HG03108 (cell line): ENCODE measurements at regions not wholly inside any gene's neighbourhood (a gene's known extent, or its start where the extent isn't known, plus 50 kb on each side); places are given as distances from the start of the nearest gene placed in this dataset.
"Not testable (repeated sequence)": the region's sequence is repeated elsewhere in the genome, so short reads cannot be mapped to it uniquely, and the experiment has no call there.

ENCODE experiments used
- ATAC-seq: cut with Tn5 transposase; IDR thresholded peaks from one replicate; pipeline ENCODE4 v1.9.1; 2021; ENCODE audit warnings: moderate library complexity; ENCODE audit not compliant: unreplicated experiment

- ATAC-seq: no peak
Observed at GRCh38 chr6:114844359-114844758, 501.5 kb upstream of the HS3ST5 start.

DNA sequence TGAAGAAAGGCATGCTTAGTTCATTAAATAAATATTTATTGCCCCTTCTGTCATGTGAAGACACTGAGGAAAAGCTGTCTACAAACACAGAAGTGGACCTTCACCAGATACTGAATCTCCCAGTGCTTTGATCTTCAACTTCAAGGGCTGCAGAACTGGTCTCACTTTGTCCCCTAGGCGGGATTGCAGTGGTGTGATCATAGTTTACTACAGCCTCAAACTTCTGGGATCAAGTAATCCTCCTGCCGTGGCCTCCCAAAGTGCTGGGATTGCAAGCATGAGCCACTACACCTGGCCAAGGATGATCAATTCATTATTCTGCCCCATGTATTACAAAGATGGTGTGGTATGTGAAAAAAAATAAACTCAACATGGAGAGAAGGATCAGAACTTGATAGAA, 496.2 kb upstream of the HS3ST5 start:
- ATAC-seq: no peak

DNA sequence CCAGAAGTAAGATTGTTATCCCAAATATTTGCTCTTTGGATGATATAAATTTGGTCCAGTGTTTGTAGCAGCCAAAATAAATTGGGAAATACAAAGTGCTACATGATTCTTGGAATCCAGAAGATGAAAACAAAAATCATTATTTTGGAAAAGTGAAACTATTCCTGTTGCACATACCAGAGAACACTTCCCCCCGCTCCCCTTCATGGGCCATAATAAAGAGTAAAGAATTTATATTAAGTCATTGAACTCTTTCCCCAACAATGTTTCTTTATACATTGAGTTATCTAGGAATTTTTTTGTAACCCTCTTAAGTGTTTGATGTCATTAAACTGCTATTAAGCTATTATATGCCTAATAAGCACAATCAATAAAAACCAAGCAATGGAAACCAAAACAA, 490.4 kb upstream of the HS3ST5 start:
- ATAC-seq: no peak

DNA sequence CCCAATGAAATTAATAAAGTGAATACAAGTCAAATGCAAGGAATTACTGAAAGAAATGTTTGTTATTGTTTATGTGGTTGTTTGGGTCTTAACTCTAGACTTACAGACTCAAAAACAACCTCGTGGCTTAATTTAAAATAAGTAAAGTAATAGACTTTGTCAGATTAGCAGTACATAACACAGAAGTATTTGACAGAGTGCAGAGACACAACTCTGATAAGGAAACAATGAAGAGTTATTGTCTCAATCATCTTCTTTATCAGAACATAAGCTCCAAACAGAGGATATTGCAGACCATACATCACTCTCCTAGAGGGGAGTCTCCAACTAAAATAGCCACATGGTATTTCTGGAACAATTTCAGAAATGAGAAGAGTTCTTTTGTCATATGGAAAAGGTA, 487.7 kb upstream of the HS3ST5 start:
- no peak for ATAC-seq

- ATAC-seq: no peak
Observed at GRCh38 chr6:114827135-114827534, 484.3 kb upstream of the HS3ST5 start.

DNA sequence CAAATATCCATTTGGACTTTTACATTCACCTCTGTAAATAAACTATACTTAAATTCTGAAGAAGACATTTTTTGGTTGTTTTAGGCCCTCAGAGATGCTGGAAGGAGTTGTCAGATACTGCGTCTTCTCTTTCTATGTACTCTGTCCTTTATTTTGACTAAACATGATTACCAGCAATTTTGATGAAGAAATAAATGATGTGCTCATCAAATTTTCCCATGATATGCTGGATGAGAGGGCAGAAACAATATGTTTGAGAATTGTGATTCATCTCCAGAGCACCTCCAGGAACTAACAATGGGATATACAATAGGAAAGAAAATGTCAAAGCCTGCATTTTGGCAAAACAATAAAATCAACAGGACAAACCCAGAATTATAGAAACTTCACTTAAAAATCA, 481.6 kb upstream of the HS3ST5 start:
- no peak for ATAC-seq

GRCh38 chr6:114816678-114817077, 473.9 kb upstream of the HS3ST5 start:
- ATAC-seq: no peak

- ATAC-seq: no peak
Observed at GRCh38 chr6:114810468-114810867, 467.6 kb upstream of the HS3ST5 start.

DNA sequence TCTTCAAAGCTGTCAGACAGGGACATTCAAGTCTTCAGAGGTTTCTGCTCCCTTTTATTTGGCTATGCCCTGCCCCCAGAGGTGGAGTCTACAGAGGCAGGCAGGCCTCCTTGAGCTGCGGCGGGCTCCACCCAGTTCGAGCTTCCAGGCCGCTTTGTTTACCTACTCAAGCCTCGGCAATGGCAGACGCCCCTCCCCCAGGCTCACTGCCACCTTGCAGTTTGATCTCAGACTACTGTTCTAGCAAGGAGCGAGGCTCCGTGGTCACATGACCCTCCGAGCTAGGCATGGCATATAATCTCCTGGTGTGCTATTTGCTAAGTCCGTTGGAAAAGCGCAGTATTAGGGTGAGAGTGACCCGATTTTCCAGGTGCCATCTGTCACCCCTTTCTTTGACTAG, 462.6 kb upstream of the HS3ST5 start:
- not testable (repeated sequence) for ATAC-seq

- no peak for ATAC-seq
Observed at GRCh38 chr6:114796576-114796975, 453.8 kb upstream of the HS3ST5 start.

GRCh38 chr6:114793428-114793827, 450.6 kb upstream of the HS3ST5 start:
- ATAC-seq: no peak

GRCh38 chr6:114785235-114786127, 442.7 kb upstream of the HS3ST5 start:
- no peak for ATAC-seq

GRCh38 chr6:114783783-114784182, 441.0 kb upstream of the HS3ST5 start:
- no peak for ATAC-seq

- no peak for ATAC-seq
Observed at GRCh38 chr6:114783083-114783482, 440.3 kb upstream of the HS3ST5 start.

- ATAC-seq: no peak
Observed at GRCh38 chr6:114764866-114765265, 422.0 kb upstream of the HS3ST5 start.

- ATAC-seq: no peak
Observed at GRCh38 chr6:114762145-114762544, 419.3 kb upstream of the HS3ST5 start.

DNA sequence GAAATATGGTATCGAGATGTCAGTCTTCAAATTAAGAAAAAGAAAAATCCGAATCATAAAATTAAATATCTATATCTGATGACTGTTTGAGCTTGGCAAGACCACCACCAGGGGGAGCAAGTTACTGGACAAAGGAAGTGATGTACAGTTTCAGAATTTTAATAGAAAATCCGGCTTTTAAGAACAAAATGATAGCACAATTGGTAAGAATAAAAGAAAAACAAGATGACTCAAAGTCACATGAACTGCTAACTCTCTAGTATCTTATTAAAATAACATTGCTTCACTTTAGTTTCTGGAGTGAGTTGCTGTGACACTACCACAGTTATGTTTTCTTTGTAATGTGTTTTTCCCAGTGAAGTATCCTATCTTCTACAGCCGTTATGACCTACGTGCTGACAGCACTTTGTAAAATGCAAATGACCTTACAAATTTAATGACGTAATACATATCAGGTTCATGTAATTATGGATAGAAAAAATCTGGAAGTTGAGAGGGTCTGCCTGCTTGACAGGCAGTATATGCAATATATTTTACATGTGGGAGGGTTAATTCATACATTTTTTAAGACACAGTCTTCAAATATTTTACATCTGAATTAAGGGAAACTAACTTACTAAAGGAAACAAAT, 405.3 kb upstream of the HS3ST5 start:
- no peak for ATAC-seq

DNA sequence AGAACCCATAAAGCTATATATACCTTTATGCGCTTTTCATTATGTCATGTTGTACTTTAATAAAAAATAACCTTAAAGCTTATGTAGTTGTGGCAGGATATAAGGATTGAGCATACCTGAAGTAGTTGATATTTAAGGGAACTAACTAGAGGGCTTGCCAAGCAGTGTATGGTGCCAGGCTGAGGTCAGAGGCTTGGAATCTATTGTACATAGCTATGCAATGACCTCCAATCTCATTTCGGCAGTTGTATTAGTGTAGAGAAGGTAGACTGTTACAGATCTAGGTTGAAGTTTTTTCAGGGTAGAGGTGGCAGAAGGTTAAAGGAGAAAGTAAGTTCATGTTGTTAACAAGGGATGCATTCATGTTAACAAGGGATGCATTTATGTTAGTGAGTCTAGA, 397.7 kb upstream of the HS3ST5 start:
- no peak for ATAC-seq

GRCh38 chr6:114739656-114740055, 396.8 kb upstream of the HS3ST5 start:
- no peak for ATAC-seq

- no peak for ATAC-seq
Observed at GRCh38 chr6:114735025-114735735, 392.4 kb upstream of the HS3ST5 start.

DNA sequence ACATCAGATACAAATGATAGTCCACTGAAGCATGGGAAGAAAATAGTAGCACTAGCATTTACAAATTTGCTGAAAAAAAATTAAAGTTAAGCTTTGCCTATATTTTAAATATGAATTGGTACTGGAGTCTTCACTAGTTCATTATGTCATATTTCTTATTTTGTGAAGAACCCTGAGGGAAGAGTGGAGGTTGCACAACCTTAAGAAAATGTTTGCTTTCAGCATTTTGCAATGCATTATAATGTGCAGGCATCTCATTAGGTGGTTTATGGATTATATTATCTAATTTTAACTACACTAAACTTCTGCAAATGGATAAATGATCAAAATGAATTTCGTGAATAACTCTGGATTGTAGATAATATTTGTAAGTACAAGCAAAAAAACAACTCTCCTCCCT, 390.8 kb upstream of the HS3ST5 start:
- ATAC-seq: no peak
